ENCODE measurements at regions not wholly inside any gene's neighbourhood (a gene's known extent, or its start where the extent isn't known, plus 50 kb on each side); places are given as distances from the start of the nearest gene placed in this dataset.
"Not testable (repeated sequence)": the region's sequence is repeated elsewhere in the genome, so short reads cannot be mapped to it uniquely, and the experiment has no call there.

DNA sequence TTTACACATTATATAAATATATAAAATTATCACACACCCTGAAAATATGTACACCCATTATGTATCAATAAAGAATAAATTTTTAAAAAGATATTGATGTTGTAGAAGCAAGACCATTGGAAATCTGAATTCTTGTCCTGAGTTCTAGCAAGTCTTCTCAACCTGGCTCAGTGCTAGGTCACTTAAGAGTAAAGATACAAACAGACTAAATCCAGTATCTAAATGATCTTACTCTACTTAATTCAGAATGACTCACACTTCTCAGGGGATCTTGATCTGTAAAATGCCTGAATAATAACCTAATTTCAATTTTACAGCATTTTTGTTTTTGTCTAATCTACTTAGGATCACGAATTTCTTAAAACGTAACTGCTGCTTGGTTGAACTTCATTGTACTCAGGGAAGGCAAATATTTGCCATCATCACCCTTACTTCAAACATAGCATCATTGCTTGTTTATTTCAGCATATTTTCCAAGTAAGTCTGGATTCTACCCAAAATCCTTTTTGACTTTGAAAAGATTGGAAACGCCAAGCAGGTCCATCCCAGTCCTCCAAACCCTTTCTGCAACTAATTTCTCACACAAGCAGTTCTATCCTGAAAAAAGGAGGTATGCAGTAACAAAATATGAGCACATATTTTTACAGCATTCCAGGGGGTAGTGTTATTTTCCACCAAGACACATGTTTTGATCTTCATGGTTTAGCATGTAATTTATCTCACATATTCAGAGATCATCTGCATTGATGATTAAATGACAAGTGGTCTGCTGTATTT is 582.6 kb downstream of the PSAT1 start:
- DNase-seq: peak; percentile 61

DNA sequence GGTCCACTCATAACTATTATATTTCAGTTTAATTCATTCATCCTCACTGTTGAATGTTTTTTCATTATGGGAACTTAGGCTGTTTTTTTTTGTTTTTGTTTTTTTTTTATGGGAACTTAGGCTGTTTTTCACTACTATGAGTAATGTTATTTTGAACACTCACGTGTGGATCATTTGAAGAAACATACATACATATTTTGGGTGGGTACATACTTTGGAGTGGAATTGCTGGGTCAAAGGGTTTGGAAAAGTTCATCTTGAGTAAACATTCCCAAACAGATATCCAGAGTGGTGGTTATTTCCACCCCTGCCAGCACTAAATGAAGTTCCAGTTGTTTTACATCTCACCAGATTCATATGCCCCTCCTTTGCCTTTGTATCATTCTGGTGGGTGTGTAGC is 584.4 kb downstream of the PSAT1 start:
- DNase-seq: no peak

- no peak for DNase-seq
These were observed 585.6 kb downstream of the PSAT1 start for GRCh38 chr9:78882481-78882880.

- DNase-seq: peak; percentile 64
These were observed 587.8 kb downstream of the PSAT1 start for GRCh38 chr9:78884611-78885150.

DNA sequence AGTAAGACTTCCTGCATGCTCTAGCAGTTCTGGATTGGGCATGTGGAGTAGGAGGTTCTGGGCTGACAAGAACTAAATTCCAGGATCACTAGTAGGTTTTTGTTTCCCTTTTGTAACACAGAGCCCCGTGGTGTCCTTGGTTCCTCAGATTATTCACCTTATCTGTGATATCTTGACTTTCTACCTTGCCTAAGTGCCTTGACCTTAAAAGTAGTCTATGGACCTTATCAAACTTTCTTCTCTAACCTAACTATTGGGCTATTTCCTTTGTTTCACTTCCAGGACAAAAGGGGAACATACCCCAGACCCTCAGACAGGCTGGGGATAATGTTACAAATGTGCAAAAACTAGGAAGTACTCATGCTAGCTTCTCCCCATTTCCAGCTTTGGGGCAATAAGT is 595.3 kb downstream of the PSAT1 start:
- no peak for DNase-seq

DNA sequence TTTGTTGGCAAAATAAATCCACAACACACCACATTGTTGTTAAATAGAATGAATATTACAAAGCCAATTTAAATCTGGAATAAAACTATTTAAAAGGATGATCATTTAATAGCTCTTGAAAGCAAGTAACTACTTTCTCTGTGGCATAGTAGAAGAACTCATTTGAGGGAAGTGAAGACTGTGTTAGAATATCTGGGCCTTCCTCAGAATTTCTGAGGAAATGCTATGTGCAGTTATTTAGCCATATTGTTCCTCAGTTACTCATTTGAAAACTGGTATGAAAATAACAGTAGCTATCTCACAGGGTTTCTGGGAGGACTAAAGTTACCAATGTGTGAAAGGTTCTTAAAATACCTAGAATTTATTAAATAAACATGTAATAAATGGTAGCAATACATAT is 595.8 kb downstream of the PSAT1 start:
- DNase-seq: no peak

- peak; percentile 51 for DNase-seq
These were observed 597.0 kb downstream of the PSAT1 start for GRCh38 chr9:78893774-78894401.

- DNase-seq: no peak
These were observed 599.6 kb downstream of the PSAT1 start for GRCh38 chr9:78896479-78896878.

DNA sequence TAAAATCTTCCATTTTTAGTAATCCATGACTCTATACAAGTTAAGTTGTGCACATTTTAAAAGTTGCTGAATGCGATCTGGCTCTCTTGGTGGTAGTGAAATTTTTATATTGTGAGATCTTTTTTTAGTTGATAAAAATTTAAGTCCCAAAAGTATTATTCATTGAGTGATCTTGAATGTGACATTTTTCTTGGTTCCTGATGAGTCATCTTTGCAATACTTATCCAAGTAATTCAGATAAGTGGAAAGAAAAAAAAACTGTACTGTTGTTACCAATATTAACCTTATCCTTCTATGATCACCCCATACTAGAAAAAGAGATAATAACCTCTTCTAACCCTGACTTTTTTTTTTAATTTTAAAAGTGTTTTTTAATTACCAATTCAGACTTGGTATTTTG is 601.3 kb downstream of the PSAT1 start:
- DNase-seq: peak; percentile 46

- DNase-seq: no peak
These were observed 602.1 kb downstream of the PSAT1 start for GRCh38 chr9:78899006-78899405.

DNA sequence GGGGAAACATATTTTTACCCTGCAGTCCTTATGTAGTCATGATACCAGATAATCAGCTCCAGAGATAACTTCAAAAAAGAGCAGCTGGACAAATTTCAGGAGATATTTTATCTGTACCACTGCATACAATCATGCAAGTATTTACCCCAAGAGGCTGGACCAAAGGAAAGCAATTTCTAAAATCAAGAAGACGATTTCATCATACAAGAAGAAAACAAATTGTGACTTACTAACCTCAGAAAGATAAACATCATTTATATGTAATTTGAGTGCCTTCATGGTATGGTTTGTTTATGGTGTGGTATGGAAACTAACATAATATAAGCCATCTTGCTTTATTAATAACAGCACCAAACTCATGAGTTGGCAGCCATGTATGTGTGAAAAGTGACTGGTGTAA is 603.6 kb downstream of the PSAT1 start:
- DNase-seq: peak; percentile 46

DNA sequence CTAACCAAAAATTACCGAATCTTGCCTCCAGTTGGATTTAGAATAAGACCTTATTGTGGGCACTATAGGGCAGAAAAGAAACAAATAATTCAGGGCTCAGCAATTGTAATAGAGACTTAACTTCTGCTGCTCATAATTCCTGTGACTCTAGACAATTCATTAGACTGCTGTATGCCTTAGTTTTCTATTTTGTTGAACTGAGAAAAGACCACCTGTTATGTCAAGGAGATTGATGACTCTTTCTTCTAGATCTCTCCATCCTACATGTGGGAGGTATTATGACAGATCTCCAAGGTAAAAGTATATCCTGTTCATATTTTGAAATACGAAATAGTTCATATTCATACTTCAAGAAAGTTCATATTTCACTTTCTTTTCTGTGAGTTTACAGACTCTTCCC is 605.1 kb downstream of the PSAT1 start:
- no peak for DNase-seq

DNA sequence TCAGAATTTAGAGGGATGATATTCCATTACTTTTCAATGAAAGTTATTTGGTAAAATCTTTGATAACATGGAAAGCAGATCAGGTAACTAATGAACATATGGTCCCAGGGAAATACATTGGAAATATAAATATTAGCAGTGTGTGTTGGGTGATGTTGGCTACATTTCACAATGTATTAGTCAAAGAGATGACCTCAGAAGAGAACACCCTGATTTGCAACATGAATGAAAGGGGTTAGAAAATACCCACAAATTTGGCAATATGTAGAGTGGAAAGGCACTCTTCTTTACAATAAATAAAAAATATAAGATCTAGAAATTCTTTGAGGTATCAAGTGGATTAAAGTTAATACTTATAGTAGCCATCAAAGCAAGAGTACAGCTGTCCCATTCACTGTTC is 606.7 kb downstream of the PSAT1 start:
- no peak for DNase-seq

- DNase-seq: no peak
These were observed 607.8 kb downstream of the PSAT1 start for GRCh38 chr9:78904686-78905085.

GRCh38 chr9:78905387-78905786 is 608.5 kb downstream of the PSAT1 start:
- no peak for DNase-seq

GRCh38 chr9:78905986-78906755 is 609.2 kb downstream of the PSAT1 start:
- DNase-seq: no peak

- DNase-seq: peak; percentile 65
These were observed 612.6 kb downstream of the PSAT1 start for GRCh38 chr9:78909566-78909965.

DNA sequence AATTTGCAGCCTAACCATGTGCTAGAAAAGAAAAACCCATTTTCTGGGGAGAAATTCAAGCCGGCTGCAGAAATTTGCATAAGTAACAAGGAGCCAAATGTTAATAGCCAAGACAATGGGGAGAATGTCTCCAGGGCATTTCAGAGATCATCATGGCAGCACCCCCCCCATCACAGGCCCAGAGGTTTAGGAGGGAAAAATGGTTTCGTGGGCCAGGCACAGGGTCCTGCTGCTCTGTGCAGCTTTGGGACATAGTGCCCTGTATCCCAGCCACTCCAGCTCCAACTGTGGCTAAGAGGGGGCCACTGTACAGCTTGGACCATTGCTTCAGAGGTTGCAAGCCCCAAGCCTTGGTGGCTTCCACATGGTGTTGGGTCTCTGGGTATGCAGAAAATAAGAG is 620.0 kb downstream of the PSAT1 start:
- not testable (repeated sequence) for DNase-seq

- DNase-seq: no peak
These were observed 622.1 kb downstream of the PSAT1 start for GRCh38 chr9:78918976-78919375.

- DNase-seq: no peak
These were observed 622.8 kb downstream of the PSAT1 start for GRCh38 chr9:78919701-78920100.

DNA sequence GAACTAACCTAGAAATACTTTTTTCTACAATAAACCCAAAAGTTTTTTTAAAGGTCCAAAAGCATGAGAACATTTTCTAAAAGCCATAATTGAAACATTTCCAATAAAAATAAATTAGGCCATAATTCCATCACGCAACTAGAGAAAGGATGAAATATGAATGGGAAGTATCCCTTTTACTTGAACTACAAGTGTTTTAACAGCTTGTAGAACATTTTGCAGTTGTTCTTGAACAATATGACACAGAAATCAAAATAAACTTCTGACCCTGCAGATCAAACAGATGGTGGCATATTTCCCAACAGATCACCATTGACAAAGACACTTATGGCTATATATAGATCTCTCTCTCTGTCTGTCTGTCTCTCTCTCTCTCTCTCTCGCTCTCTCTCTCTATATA is 624.4 kb downstream of the PSAT1 start:
- DNase-seq: no peak

GRCh38 chr9:78923966-78924659 is 627.2 kb downstream of the PSAT1 start:
- DNase-seq: no peak

Data from fibroblast of skin of right biceps (primary cell).